Ovary (tissue), 3 donors: ENCODE measurements at regions not wholly inside any gene's neighbourhood (a gene's known extent, or its start where the extent isn't known, plus 50 kb on each side); places are given as distances from the start of the nearest gene placed in this dataset.

ENCODE experiments used
- EP300 ChIP-seq: sonication (generic); formaldehyde crosslinking; IDR thresholded peaks from one replicate; pipeline ENCODE4 v1.6.1; 2017; ENCODE audit warnings: antibody characterized with exemption
- POLR2A ChIP-seq: fragments of 450-650 bp; IDR thresholded peaks from one replicate; pipeline ENCODE4 v1.6.1; 2017; ENCODE audit warnings: antibody characterized with exemption, mild to moderate bottlenecking, moderate library complexity
- TF ChIP-seq, protein P1 (sequence below), 3 donors: fragments of 450-650 bp in 2 of 3; fragments of 200-600 bp in 1 of 3; IDR thresholded peaks; one replicate each; pipeline versions ENCODE4 v1.5.1 to v1.8.0; 2016 to 2022; ENCODE audit warnings: antibody characterized with exemption in 3 of 3, mild to moderate bottlenecking in 1 of 3
- donor health status: DM: no; HTN: no; CAD: no.

DNA sequence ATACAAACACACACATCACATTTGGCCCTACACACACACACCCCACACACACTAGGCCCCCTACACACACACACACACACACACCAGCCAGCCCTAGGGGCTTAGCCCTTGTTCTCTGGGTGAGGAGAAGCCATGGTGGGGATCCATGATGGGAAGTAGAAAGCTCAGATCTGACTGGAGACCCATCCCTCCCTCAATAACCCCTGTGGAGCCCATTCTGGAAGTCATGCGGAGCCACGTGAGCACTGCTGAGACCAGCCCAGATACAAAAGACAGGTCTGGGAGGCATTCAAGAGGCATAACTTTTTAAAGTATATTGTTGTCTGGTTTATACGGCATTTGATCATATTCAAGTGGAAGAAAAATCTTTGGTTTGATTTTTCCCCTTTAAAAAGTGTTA is 448.5 kb downstream of the SOX6 start:
- no peak for TF ChIP-seq POLR2A
- TF ChIP-seq, protein P1, sequence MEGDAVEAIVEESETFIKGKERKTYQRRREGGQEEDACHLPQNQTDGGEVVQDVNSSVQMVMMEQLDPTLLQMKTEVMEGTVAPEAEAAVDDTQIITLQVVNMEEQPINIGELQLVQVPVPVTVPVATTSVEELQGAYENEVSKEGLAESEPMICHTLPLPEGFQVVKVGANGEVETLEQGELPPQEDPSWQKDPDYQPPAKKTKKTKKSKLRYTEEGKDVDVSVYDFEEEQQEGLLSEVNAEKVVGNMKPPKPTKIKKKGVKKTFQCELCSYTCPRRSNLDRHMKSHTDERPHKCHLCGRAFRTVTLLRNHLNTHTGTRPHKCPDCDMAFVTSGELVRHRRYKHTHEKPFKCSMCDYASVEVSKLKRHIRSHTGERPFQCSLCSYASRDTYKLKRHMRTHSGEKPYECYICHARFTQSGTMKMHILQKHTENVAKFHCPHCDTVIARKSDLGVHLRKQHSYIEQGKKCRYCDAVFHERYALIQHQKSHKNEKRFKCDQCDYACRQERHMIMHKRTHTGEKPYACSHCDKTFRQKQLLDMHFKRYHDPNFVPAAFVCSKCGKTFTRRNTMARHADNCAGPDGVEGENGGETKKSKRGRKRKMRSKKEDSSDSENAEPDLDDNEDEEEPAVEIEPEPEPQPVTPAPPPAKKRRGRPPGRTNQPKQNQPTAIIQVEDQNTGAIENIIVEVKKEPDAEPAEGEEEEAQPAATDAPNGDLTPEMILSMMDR (IDR thresholded peaks at IDR 0.05), result no peak
- no peak for TF ChIP-seq EP300
